Omental fat pad (tissue), 3 donors: ENCODE measurements at regions not wholly inside any gene's neighbourhood (a gene's known extent, or its start where the extent isn't known, plus 50 kb on each side); places are given as distances from the start of the nearest gene placed in this dataset.

ENCODE experiments used
- ATAC-seq: fragments of 150-250 bp; one replicate; pipeline ENCODE4 v1.9.1; 2016; ENCODE audit warnings: mild to moderate bottlenecking, moderate library complexity; ENCODE audit not compliant: low FRiP score
- DNase-seq: peaks from one replicate; pipeline ENCODE4 v3.0.0-alpha.2; 2019; ENCODE audit warnings: low spot score
- TF ChIP-seq, protein P1 (sequence below), 3 donors: fragments of 450-650 bp; IDR thresholded peaks; one replicate each; pipeline ENCODE4 v1.5.1; 2016 to 2017; ENCODE audit warnings: antibody characterized with exemption in 3 of 3, mild to moderate bottlenecking in 3 of 3, moderate library complexity in 2 of 3

DNA sequence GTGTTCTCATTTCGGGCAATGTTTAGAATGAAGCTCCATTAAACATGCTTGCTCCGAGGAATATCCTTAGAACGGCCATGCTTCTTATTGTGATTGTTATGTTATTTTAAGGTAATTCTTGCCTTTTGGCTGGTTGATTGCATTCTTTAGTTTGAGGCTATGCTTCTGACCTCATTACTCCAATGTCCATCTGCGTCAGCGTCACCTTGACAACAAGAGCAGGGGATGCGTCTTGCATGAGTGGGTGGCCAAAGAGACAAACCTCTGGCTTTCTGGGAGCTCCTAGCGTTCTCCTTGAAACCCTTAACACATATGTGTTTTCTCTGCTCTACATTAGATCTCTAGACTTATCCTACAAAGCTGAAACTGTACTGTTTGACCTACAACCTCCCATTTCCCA is 184.3 kb downstream of the THBS2 start:
- TF ChIP-seq, protein P1, sequence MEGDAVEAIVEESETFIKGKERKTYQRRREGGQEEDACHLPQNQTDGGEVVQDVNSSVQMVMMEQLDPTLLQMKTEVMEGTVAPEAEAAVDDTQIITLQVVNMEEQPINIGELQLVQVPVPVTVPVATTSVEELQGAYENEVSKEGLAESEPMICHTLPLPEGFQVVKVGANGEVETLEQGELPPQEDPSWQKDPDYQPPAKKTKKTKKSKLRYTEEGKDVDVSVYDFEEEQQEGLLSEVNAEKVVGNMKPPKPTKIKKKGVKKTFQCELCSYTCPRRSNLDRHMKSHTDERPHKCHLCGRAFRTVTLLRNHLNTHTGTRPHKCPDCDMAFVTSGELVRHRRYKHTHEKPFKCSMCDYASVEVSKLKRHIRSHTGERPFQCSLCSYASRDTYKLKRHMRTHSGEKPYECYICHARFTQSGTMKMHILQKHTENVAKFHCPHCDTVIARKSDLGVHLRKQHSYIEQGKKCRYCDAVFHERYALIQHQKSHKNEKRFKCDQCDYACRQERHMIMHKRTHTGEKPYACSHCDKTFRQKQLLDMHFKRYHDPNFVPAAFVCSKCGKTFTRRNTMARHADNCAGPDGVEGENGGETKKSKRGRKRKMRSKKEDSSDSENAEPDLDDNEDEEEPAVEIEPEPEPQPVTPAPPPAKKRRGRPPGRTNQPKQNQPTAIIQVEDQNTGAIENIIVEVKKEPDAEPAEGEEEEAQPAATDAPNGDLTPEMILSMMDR (IDR thresholded peaks at IDR 0.05) = no peak
- ATAC-seq (no peak), DNase-seq (no peak)

DNA sequence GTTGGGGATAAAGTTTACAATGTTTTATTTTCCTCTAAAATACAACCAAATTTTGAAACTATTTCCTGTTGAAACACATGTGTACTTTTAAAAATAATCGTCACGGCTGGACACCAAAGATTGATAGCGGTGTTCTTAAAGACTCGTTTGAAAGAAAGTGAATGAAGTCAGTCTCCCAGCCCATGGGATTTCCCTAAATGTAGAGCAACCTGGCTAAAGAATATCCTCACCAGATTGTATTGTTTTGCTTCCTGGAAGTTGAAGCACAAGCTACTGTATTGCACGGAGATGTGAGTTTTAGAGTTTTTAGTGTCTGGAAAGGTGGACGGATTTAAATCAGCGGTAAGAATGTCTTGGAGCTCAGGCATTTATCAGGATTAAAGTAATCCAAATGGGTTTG is 189.5 kb downstream of the THBS2 start:
- ATAC-seq = no peak
- no peak for DNase-seq
- TF ChIP-seq, protein P1 (IDR thresholded peaks at IDR 0.05) = no peak

DNA sequence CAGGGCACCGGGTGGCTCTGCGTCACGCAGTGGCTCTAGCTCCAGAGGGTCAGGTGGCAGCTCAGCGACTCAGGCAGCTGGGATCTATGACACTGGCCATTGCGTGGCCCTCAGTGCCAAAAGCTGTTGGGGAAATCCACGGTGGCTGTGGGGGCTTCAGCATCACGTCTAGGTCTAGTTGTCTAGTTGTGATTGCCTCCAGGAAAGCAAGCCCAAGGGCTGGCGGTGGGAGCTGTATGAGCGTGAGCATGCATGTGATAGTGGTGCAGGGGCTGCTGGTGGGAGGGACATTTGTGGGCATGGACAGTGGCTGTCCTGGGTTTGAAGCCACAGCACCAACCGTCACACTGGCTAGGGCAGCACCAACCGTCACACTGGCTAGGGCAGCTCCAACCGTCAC is 191.4 kb downstream of the THBS2 start:
- ATAC-seq (no peak), DNase-seq (no peak)
- TF ChIP-seq, protein P1 (IDR thresholded peaks at IDR 0.05) = no peak

DNA sequence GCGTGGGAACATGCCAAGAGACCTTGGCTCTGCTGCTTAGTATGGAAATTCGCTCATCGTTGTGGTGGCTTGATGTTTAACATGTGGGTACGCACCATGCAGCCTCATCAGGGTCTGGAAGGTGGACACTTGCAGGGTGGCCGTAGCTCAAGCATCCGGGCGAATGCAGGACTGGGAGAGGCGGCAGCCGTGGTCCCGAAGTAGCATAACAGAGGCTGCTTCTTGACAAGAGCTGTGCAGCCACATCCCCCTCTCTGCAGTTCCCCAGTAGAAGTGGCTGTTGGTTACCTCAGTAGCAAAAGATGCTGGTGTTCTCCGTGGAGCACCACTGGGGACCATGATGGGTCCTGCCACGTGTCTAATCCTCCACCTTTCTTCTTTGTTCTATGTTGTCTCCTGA is 195.0 kb downstream of the THBS2 start:
- TF ChIP-seq, protein P1 (IDR thresholded peaks at IDR 0.05) = no peak
- ATAC-seq = no peak
- DNase-seq = no peak

DNA sequence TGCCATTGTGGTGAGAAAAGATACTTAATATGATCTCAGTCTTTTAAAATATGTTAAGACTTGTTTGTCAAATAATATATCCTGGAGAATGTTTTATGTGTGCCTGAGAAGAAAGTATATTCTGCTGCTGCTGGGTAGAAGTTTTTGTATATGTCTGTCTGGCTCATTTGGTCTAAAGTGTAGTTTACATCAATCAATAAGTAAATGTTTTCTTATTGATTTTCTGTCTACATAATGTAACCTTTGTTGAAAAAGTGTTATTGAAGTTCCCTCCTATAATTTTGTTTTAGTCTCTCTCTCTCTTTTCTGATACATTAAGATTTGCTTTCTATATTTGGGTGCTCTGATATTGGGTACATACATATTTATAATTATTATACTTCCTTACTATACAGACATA is 201.2 kb downstream of the THBS2 start:
- TF ChIP-seq, protein P1 (IDR thresholded peaks at IDR 0.05) = no peak
- DNase-seq (no peak), ATAC-seq (no peak)

DNA sequence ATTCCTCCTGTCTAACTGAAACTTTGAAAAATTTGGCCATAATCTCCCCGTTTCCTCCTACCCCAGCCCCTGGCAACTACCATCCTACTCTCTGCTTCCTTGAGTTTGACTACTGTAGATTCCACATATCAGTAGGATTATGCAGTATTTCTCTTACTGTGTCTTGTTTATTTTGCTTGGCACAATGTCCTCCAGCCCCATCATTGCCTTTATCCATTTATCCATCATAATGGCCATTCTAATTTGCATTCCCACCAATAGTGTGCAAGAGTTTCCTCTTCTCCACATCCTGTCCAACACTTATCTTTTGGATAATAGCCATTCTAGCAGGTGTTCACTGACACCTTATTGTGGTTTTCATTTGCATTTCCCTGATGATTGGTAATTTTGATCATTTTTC is 202.3 kb downstream of the THBS2 start:
- TF ChIP-seq, protein P1 (IDR thresholded peaks at IDR 0.05) = no peak
- DNase-seq (no peak), ATAC-seq (no peak)

DNA sequence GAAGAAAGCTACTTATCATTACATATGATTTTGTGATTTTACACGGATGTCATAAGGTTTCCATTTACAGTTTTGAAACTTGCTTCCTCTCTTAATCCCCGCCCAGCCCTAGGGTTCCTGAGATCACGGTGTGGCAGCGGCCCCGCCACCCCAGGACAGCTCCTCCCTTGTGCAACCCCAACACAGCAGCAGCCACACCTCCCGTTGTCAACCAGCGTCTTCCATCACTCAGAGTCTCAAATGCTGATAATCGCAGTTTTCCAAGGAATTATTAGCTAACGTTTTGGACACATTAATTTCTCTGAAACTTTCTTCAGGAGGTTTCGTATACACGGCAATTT is 204.8 kb downstream of the THBS2 start:
- no peak for DNase-seq
- no peak for ATAC-seq
- TF ChIP-seq, protein P1 (IDR thresholded peaks at IDR 0.05) = no peak
